ENCODE measurements at regions not wholly inside any gene's neighbourhood (a gene's known extent, or its start where the extent isn't known, plus 50 kb on each side); places are given as distances from the start of the nearest gene placed in this dataset.

GRCh38 chr4:20333141-20333715 is 81.5 kb downstream of the SLIT2 start:
- H3K4me3 ChIP-seq (ENCODE audit: severe bottlenecking): no peak overlapping the region
- no peak for TF ChIP-seq CTCF (IDR thresholded peaks at IDR 0.05; ENCODE audit: poor library complexity, severe bottlenecking)
- H3K27me3 ChIP-seq (ENCODE audit: insufficient read depth, poor library complexity, severe bottlenecking): no peaks in the 10 kb centered on the region
- no peak overlapping the region for H3K27ac ChIP-seq (ENCODE audit: poor library complexity, severe bottlenecking)
- H3K9me3 ChIP-seq (ENCODE audit: severe bottlenecking): no peaks in the 10 kb centered on the region
- H3K4me1 ChIP-seq (ENCODE audit: insufficient read depth, poor library complexity, severe bottlenecking): no peaks in the 10 kb centered on the region
- no peaks in the 10 kb centered on the region for H3K36me3 ChIP-seq (ENCODE audit: low read depth)
- ATAC-seq (ENCODE audit: low read depth) (no peak), DNase-seq (ENCODE audit: low spot score) (no peak)

- no peaks in the 10 kb centered on the region for H3K4me1 ChIP-seq (ENCODE audit: insufficient read depth, poor library complexity, severe bottlenecking)
- H3K4me3 ChIP-seq (ENCODE audit: severe bottlenecking): no peak overlapping the region
- no peak for DNase-seq (ENCODE audit: low spot score)
- no peaks in the 10 kb centered on the region for H3K27me3 ChIP-seq (ENCODE audit: insufficient read depth, poor library complexity, severe bottlenecking)
- H3K27ac ChIP-seq (ENCODE audit: poor library complexity, severe bottlenecking): no peak overlapping the region
- H3K36me3 ChIP-seq (ENCODE audit: low read depth): no peaks in the 10 kb centered on the region
- ATAC-seq (ENCODE audit: low read depth): no peak
- no peak for TF ChIP-seq CTCF (IDR thresholded peaks at IDR 0.05; ENCODE audit: poor library complexity, severe bottlenecking)
- no peaks in the 10 kb centered on the region for H3K9me3 ChIP-seq (ENCODE audit: severe bottlenecking)
These were observed 85.6 kb downstream of the SLIT2 start for GRCh38 chr4:20337261-20337664.

- H3K27ac ChIP-seq (ENCODE audit: poor library complexity, severe bottlenecking): no peak overlapping the region
- no peak for DNase-seq (ENCODE audit: low spot score)
- H3K4me1 ChIP-seq (ENCODE audit: insufficient read depth, poor library complexity, severe bottlenecking): no peaks in the 10 kb centered on the region
- H3K4me3 ChIP-seq (ENCODE audit: severe bottlenecking): no peak overlapping the region
- ATAC-seq (ENCODE audit: low read depth): no peak
- H3K36me3 ChIP-seq (ENCODE audit: low read depth): no peaks in the 10 kb centered on the region
- no peaks in the 10 kb centered on the region for H3K9me3 ChIP-seq (ENCODE audit: severe bottlenecking)
- TF ChIP-seq CTCF (IDR thresholded peaks at IDR 0.05; ENCODE audit: poor library complexity, severe bottlenecking): no peak
- H3K27me3 ChIP-seq (ENCODE audit: insufficient read depth, poor library complexity, severe bottlenecking): no peaks in the 10 kb centered on the region
These were observed 87.1 kb downstream of the SLIT2 start for GRCh38 chr4:20338841-20339240.

GRCh38 chr4:20341134-20341738 is 89.5 kb downstream of the SLIT2 start:
- TF ChIP-seq CTCF (IDR thresholded peaks at IDR 0.05; ENCODE audit: poor library complexity, severe bottlenecking): no peak
- H3K27me3 ChIP-seq (ENCODE audit: insufficient read depth, poor library complexity, severe bottlenecking): no peaks in the 10 kb centered on the region
- no peaks in the 10 kb centered on the region for H3K9me3 ChIP-seq (ENCODE audit: severe bottlenecking)
- no peak for DNase-seq (ENCODE audit: low spot score)
- H3K36me3 ChIP-seq (ENCODE audit: low read depth): no peaks in the 10 kb centered on the region
- no peaks in the 10 kb centered on the region for H3K4me1 ChIP-seq (ENCODE audit: insufficient read depth, poor library complexity, severe bottlenecking)
- no peak for ATAC-seq (ENCODE audit: low read depth)
- no peak overlapping the region for H3K27ac ChIP-seq (ENCODE audit: poor library complexity, severe bottlenecking)
- no peak overlapping the region for H3K4me3 ChIP-seq (ENCODE audit: severe bottlenecking)

GRCh38 chr4:20347531-20347930 is 95.8 kb downstream of the SLIT2 start:
- H3K4me3 ChIP-seq (ENCODE audit: severe bottlenecking): no peak overlapping the region
- no peaks in the 10 kb centered on the region for H3K36me3 ChIP-seq (ENCODE audit: low read depth)
- DNase-seq (ENCODE audit: low spot score) (no peak), ATAC-seq (ENCODE audit: low read depth) (no peak)
- no peaks in the 10 kb centered on the region for H3K27me3 ChIP-seq (ENCODE audit: insufficient read depth, poor library complexity, severe bottlenecking)
- no peak for TF ChIP-seq CTCF (IDR thresholded peaks at IDR 0.05; ENCODE audit: poor library complexity, severe bottlenecking)
- no peaks in the 10 kb centered on the region for H3K9me3 ChIP-seq (ENCODE audit: severe bottlenecking)
- H3K4me1 ChIP-seq (ENCODE audit: insufficient read depth, poor library complexity, severe bottlenecking): no peaks in the 10 kb centered on the region
- no peak overlapping the region for H3K27ac ChIP-seq (ENCODE audit: poor library complexity, severe bottlenecking)

All from RWPE2 (cell line).